K562 (cell line): ENCODE measurements at regions not wholly inside any gene's neighbourhood (a gene's known extent, or its start where the extent isn't known, plus 50 kb on each side); places are given as distances from the start of the nearest gene placed in this dataset.

ENCODE experiments used
- ATAC-seq: fragments of 200-7000 bp; cut with Tn5 transposase; 3 replicates; pipeline ENCODE4 v1.9.1; 2020; ENCODE audit warnings: moderate library complexity
- BruUV-seq: library from RNA; stranded (reverse); fragments of 400-500 nt; replicated peaks from 2 replicates; lab custom pipeline; 2021; lab: Mats Ljungman, UMichigan
- CTCF ChIA-PET: fragments of 300-600 bp; formaldehyde crosslinking; extraction: SDS; loops from one replicate; lab custom pipeline; 2021; ENCODE audit warnings: low intra/inter-chr PET ratio; lab: Yijun Ruan, JAX
- POLR2A ChIA-PET: fragments of 300-600, 350-650 bp; sonication (Branson Sonifier 250); formaldehyde crosslinking; extraction: SDS; loops from one replicate; lab custom pipeline; 2021; ENCODE audit warnings: antibody characterized with exemption, inconsistent platforms; lab: Yijun Ruan, JAX
- DNase-seq, 4 experiments: peaks; one replicate each; pipeline versions ENCODE4 v3.0.0 to v3.0.0-alpha.2; 2011 to 2018; ENCODE audit warnings: low spot score in 3 of 4, mixed read lengths in 3 of 4; ENCODE audit errors: extremely low read depth in 1 of 4
- FAIRE-seq: peaks from 2 replicates; lab custom pipeline; 2011; peaks lifted over from hg19 to GRCh38; lab: Jason Lieb, UNC
- H2AFZ ChIP-seq: 2 replicates; pipeline ENCODE4 v1.6.0; 2011; ENCODE audit warnings: low read depth, low read length, control low read depth, inconsistent platforms
- H3K27ac ChIP-seq: fragments of 200-600 bp; 3 replicates; pipeline ENCODE4 v1.8.0; 2011; ENCODE audit warnings: low read depth, mild to moderate bottlenecking, control low read depth, inconsistent platforms, low read length, moderate library complexity, mixed read lengths; ENCODE audit errors: extremely low read depth
- H3K27me3 ChIP-seq, 2 experiments: fragments of 300-600 bp in 1 of 2; 2 replicates in 1 of 2; 3 replicates in 1 of 2; pipeline versions ENCODE4 v1.6.0 to v1.8.0; 2011; ENCODE audit warnings: inconsistent platforms in 2 of 2, low read length in 2 of 2, mild to moderate bottlenecking in 1 of 2, mixed read lengths in 1 of 2, moderate library complexity in 1 of 2; ENCODE audit not compliant: control insufficient read depth in 2 of 2, insufficient read depth in 2 of 2
- H3K36me3 ChIP-seq: fragments of 300-600 bp; 3 replicates; pipeline ENCODE4 v1.8.0; 2011; ENCODE audit warnings: mild to moderate bottlenecking, low read length, inconsistent platforms; ENCODE audit not compliant: control insufficient read depth, insufficient read depth
- H3K4me1 ChIP-seq, 2 experiments: fragments of 200-600 bp in 1 of 2; replicated peaks in 1 of 2; 2 replicates in 1 of 2; 3 replicates in 1 of 2; pipeline versions ENCODE4 v1.5.1 to v1.8.0; 2011; ENCODE audit warnings: inconsistent platforms in 2 of 2, low read length in 2 of 2, mild to moderate bottlenecking in 1 of 2, mixed read lengths in 1 of 2, moderate library complexity in 1 of 2; ENCODE audit not compliant: control insufficient read depth in 2 of 2, insufficient read depth in 2 of 2
- H3K4me2 ChIP-seq: 2 replicates; pipeline ENCODE4 v1.6.1; 2011; ENCODE audit warnings: low read length, control low read depth, inconsistent platforms, mixed read lengths; ENCODE audit not compliant: insufficient read depth
- H3K4me3 ChIP-seq: fragments of 200-600 bp; sonication (generic), shearing (Covaris generic); 2 replicates; pipeline ENCODE4 v1.5.1; 2016; ENCODE audit warnings: control low read depth, inconsistent platforms
- H3K79me2 ChIP-seq: fragments of 200-600 bp; 3 replicates; pipeline ENCODE4 v1.8.0; 2011; ENCODE audit warnings: low read length, inconsistent platforms; ENCODE audit not compliant: control insufficient read depth, insufficient read depth
- H3K9ac ChIP-seq, 2 experiments: 2 replicates each; pipeline versions ENCODE4 v1.6.0 to v1.6.1; 2011; ENCODE audit warnings: low read depth in 2 of 2, low read length in 2 of 2, control low read depth in 1 of 2, inconsistent platforms in 1 of 2, mild to moderate bottlenecking in 1 of 2, mixed read lengths in 1 of 2; ENCODE audit not compliant: insufficient read depth in 1 of 2
- H3K9me1 ChIP-seq: one replicate; pipeline ENCODE4 v1.6.0; 2011; ENCODE audit warnings: inconsistent platforms, mild to moderate bottlenecking, low read length, moderate library complexity; ENCODE audit not compliant: control insufficient read depth, insufficient read depth
- H3K9me3 ChIP-seq: replicated peaks from 2 replicates; pipeline ENCODE4 v1.5.1; 2011; ENCODE audit warnings: low read depth, low read length, inconsistent platforms; ENCODE audit not compliant: control insufficient read depth, insufficient read depth
- H4K20me1 ChIP-seq: replicated peaks from 2 replicates; pipeline ENCODE4 v1.6.1; 2011; ENCODE audit warnings: low read length, inconsistent platforms, mixed read lengths; ENCODE audit not compliant: control insufficient read depth, insufficient read depth
- BACH1 ChIP-seq: fragments of 200-800 bp; sonication (Bioruptor generic); IDR thresholded peaks from 2 replicates; pipeline ENCODE4 v1.6.1; 2016; ENCODE audit warnings: missing genetic modification characterization, missing compliant biosample characterization
- CBX3 ChIP-seq, 2 experiments: IDR thresholded peaks; 1 replicate in 1 of 2; 2 replicates in 1 of 2; pipeline ENCODE4 v1.6.1; 2012; ENCODE audit warnings: inconsistent platforms in 2 of 2, low read length in 2 of 2, borderline replicate concordance in 1 of 2, control low read depth in 1 of 2
- MTA3 ChIP-seq: fragments of 450-650 bp; formaldehyde crosslinking; IDR thresholded peaks from 2 replicates; pipeline ENCODE4 v1.6.1; 2017; ENCODE audit warnings: mild to moderate bottlenecking, borderline replicate concordance
- NFE2L1 ChIP-seq: fragments of 450-650 bp; IDR thresholded peaks from 2 replicates; pipeline ENCODE4 v1.6.1; 2016; ENCODE audit warnings: missing genetic modification characterization, low read depth, mild to moderate bottlenecking, missing compliant biosample characterization, moderate library complexity, borderline replicate concordance
- SIX5 ChIP-seq, 2 experiments: IDR thresholded peaks; 2 replicates each; pipeline ENCODE4 v1.6.1; 2011; ENCODE audit warnings: low read length in 2 of 2, borderline replicate concordance in 1 of 2, low read depth in 1 of 2, mild to moderate bottlenecking in 1 of 2, moderate library complexity in 1 of 2; ENCODE audit not compliant: insufficient read depth in 1 of 2
- TCFL5 ChIP-seq: fragments of 250-450 bp; sonication (Bioruptor Pico); conservative IDR thresholded peaks from 2 replicates; pipeline ENCODE4 v1.6.1; 2021; ENCODE audit warnings: mild to moderate bottlenecking, moderate library complexity, matching md5 sums
- YY1 ChIP-seq, 3 experiments: IDR thresholded peaks; 2 replicates each; pipeline ENCODE4 v1.6.1; 2011; ENCODE audit warnings: low read length in 2 of 3, mild to moderate bottlenecking in 2 of 3, moderate library complexity in 2 of 3, borderline replicate concordance in 1 of 3, control low read depth in 1 of 3, low read depth in 1 of 3; ENCODE audit not compliant: insufficient read depth in 3 of 3, insufficient replicate concordance in 2 of 3, control insufficient read depth in 1 of 3, insufficient read length in 1 of 3; ENCODE audit errors: extremely low read depth in 1 of 3
- ZBTB1 ChIP-seq: sonication (generic); formaldehyde crosslinking; IDR thresholded peaks from 2 replicates; pipeline ENCODE4 v1.8.1; 2023; ENCODE audit warnings: missing genetic modification reagents, low read depth, mild to moderate bottlenecking, borderline replicate concordance
- ZEB2 ChIP-seq: fragments of 450-650 bp; IDR thresholded peaks from 2 replicates; pipeline ENCODE4 v1.6.1; 2016
- WGBS: fragments of 100-300 bp; shearing (Covaris generic); methylation state at CpG from one replicate; pipeline ENCODE4 v1.1.6; 2016; ENCODE audit warnings: low coverage, mixed read lengths; ENCODE audit not compliant: insufficient coverage; ENCODE audit errors: missing lambda C conversion rate; 5-methylcytosine and 5-hydroxymethylcytosine counted together
- in situ Hi-C: fragments of 300-500 bp; cut with MboI; formaldehyde crosslinking; loops from 4 replicates; pipeline ENCODE4 v1.15.0; 2018; ENCODE audit warnings: inconsistent platforms, mixed read lengths
- intact Hi-C: fragments of 100-400 bp; cut with micrococcal nuclease; formaldehyde crosslinking; loops from 2 replicates; pipeline ENCODE4 v1.14.2; 2022
- TF ChIP-seq, protein P1 (sequence below): sonication (generic); formaldehyde crosslinking; IDR thresholded peaks from 2 replicates; pipeline ENCODE4 v1.8.0; 2022; ENCODE audit warnings: mild to moderate bottlenecking, missing genetic modification reagents

DNA sequence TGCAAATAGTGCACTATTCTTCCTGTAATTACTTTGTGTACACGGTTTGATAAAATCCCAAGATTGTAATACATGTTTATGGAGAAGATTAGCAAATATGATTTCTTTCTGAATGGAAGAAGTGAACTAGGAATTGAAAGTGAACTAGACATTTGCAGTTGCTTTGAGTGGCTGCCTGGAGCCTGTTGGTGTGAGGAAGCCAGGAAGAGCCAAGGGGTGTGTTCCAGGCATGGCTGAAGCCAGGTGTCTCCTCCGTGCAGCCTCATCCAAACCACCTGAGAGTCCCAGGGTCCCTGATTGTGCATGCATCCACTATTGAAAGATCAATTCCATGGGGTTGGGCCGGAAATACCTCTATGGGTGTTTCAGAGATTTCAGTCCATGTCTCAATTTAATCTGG lies 253.1 kb upstream of the SHH start:
- Histone ChIP-seq H3K9me3 (peaks cover 3% of the 10 kb centered on the region; the same call in 1 of the 2 replicates), H4K20me1 (no peaks in the 10 kb centered on the region), H3K4me1 (no peaks in the 10 kb centered on the region), H3K27me3 (peaks cover 21 to 74% of the 10 kb centered on the region in 2 experiments), H3K4me2 (no peak overlapping the region)
- DNase-seq = no peak
- POLR2A ChIA-PET = interaction anchor here (1.1 kb wide), 1 partner anchor 18 kb away, joined by 3 read pairs; no protein-coding TSS in a partner anchor
- in situ Hi-C loops = no loop called here
- WGBS = 0% methylated on average over 3 of the region's 3 CpGs
- TF ChIP-seq MTA3 (no peak), YY1 (IDR thresholded peaks at IDR 0.05; ENCODE audit: borderline replicate concordance in 1 of 3, control insufficient read depth in 1 of 3, extremely low read depth in 1 of 3, insufficient read depth in 3 of 3, insufficient read length in 1 of 3, insufficient replicate concordance in 2 of 3, low read depth in 1 of 3, low read length in 2 of 3) (no peak), BACH1 (tag) (no peak), SIX5 (IDR thresholded peaks at IDR 0.05; ENCODE audit: borderline replicate concordance in 1 of 2, insufficient read depth in 1 of 2, low read depth in 1 of 2, low read length in 2 of 2) (no peak), ZBTB1 (CRISPR knock-in tag) (no peak), NFE2L1 (tag) (no peak), ZEB2 (no peak), TCFL5 (CRISPR knock-in tag) (no peak), CBX3 (IDR thresholded peaks at IDR 0.05; ENCODE audit: borderline replicate concordance in 1 of 2, low read length in 2 of 2) (no peak)
- TF ChIP-seq, protein P1, sequence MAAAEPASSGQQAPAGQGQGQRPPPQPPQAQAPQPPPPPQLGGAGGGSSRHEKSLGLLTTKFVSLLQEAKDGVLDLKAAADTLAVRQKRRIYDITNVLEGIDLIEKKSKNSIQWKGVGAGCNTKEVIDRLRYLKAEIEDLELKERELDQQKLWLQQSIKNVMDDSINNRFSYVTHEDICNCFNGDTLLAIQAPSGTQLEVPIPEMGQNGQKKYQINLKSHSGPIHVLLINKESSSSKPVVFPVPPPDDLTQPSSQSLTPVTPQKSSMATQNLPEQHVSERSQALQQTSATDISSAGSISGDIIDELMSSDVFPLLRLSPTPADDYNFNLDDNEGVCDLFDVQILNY (CRISPR knock-in tag) = no peak
- TF ChIP-seq, all 486 proteins: peak for 0
- CTCF ChIA-PET = no interaction called here
- Histone ChIP-seq H3K9me1 (no peaks in the 10 kb centered on the region), H3K9ac (no peak overlapping the region), H3K79me2 (no peaks in the 10 kb centered on the region), H3K36me3 (no peaks in the 10 kb centered on the region), H3K27ac (no peak overlapping the region), H2AFZ (no peak overlapping the region), H3K4me3 (no peak overlapping the region)
- no TSS peak for BruUV-seq
- ATAC-seq (no peak), FAIRE-seq (no peak)
- intact Hi-C loops = no loop called here
